A673 (cell line): ENCODE measurements at regions not wholly inside any gene's neighbourhood (a gene's known extent, or its start where the extent isn't known, plus 50 kb on each side); places are given as distances from the start of the nearest gene placed in this dataset.

Experiments used
- BruUV-seq: library from RNA; stranded (reverse); fragments of 400-500 nt; replicated peaks from 2 replicates; lab custom pipeline; 2021; lab: Mats Ljungman, UMichigan
- CTCF ChIA-PET: fragments of 300-600 bp; sonication (Branson Sonifier 250); formaldehyde crosslinking; loops from one replicate; lab custom pipeline; 2022; ENCODE audit warnings: antibody characterized with exemption; lab: Charles Lee
- POLR2A ChIA-PET: fragments of 300-600 bp; sonication (Branson Sonifier 250); formaldehyde crosslinking; loops from one replicate; lab custom pipeline; 2022; ENCODE audit warnings: antibody characterized with exemption; ENCODE audit not compliant: low non-redundant PET; lab: Charles Lee
- DNase-seq: peaks from one replicate; pipeline ENCODE4 v3.0.0-alpha.2; 2015; ENCODE audit warnings: low spot score
- H3K27ac ChIP-seq: fragments of 200-600 bp; sonication (generic); 2 replicates; pipeline ENCODE4 v1.5.1; 2016; ENCODE audit warnings: mixed run types, low read depth, mild to moderate bottlenecking, mixed read lengths, antibody characterized with exemption, low read length; ENCODE audit not compliant: poor library complexity, severe bottlenecking
- H3K27me3 ChIP-seq: fragments of 200-600 bp; sonication (generic); replicated peaks from 2 replicates; pipeline ENCODE4 v1.6.1; 2017; ENCODE audit warnings: mixed run types, low read depth, mild to moderate bottlenecking, mixed read lengths, antibody characterized with exemption, low read length; ENCODE audit not compliant: insufficient read depth, poor library complexity
- H3K36me3 ChIP-seq: fragments of 200-600 bp; sonication (generic); 2 replicates; pipeline ENCODE4 v1.6.1; 2016; ENCODE audit warnings: mixed run types, mild to moderate bottlenecking, mixed read lengths, antibody characterized with exemption, low read length; ENCODE audit not compliant: insufficient read depth, poor library complexity, severe bottlenecking
- H3K4me1 ChIP-seq: fragments of 200-600 bp; sonication (generic); 2 replicates; pipeline ENCODE4 v1.6.1; 2017; ENCODE audit warnings: mixed run types, mild to moderate bottlenecking, mixed read lengths, antibody characterized with exemption, low read length; ENCODE audit not compliant: insufficient read depth, poor library complexity, severe bottlenecking
- H3K4me3 ChIP-seq: fragments of 200-600 bp; sonication (generic); 2 replicates; pipeline ENCODE4 v1.5.1; 2016; ENCODE audit warnings: low read depth, mixed run types, mild to moderate bottlenecking, mixed read lengths, low read length; ENCODE audit not compliant: poor library complexity, severe bottlenecking
- H3K9me3 ChIP-seq: fragments of 200-600 bp; sonication (generic); 2 replicates; pipeline ENCODE4 v1.6.1; 2016; ENCODE audit warnings: mixed run types, low read depth, mild to moderate bottlenecking, mixed read lengths, antibody characterized with exemption, low read length; ENCODE audit not compliant: poor library complexity, severe bottlenecking
- CTCF ChIP-seq: fragments of 300-800, 200-600 bp; sonication (generic); conservative IDR thresholded peaks from 2 replicates; pipeline ENCODE4 v1.5.1; 2017; ENCODE audit warnings: low read depth, mild to moderate bottlenecking, antibody characterized with exemption, low read length, moderate library complexity, mixed read lengths
- EZH2 ChIP-seq: fragments of 200-600 bp; sonication (generic); IDR thresholded peaks from 2 replicates; pipeline ENCODE4 v1.6.1; 2017; ENCODE audit warnings: borderline replicate concordance, low read depth, mild to moderate bottlenecking, mixed read lengths, antibody characterized with exemption, low read length; ENCODE audit not compliant: poor library complexity, severe bottlenecking
- intact Hi-C: fragments of 100-400 bp; cut with micrococcal nuclease; formaldehyde crosslinking; loops from one replicate; pipeline ENCODE4 v1.10.0; 2022; ENCODE audit not compliant: unreplicated experiment

- TF ChIP-seq CTCF, result no peak
- TF ChIP-seq EZH2, result no peak
- CTCF ChIA-PET, result no interaction called here
- no TSS peak for BruUV-seq
- Histone ChIP-seq H3K9me3 (no peaks in the 10 kb centered on the region), H3K4me3 (no peak overlapping the region), H3K4me1 (no peaks in the 10 kb centered on the region), H3K27ac (no peak overlapping the region), H3K27me3 (no peaks in the 10 kb centered on the region), H3K36me3 (no peaks in the 10 kb centered on the region)
- intact Hi-C loops, result no loop called here
- DNase-seq, result no peak
- POLR2A ChIA-PET, result no interaction called here
Observed at GRCh38 chr7:125828153-125828700, 898.6 kb upstream of the POT1 start.

GRCh38 chr7:125823538-125823937 is 893.9 kb upstream of the POT1 start:
- Histone ChIP-seq H3K4me1 (no peaks in the 10 kb centered on the region), H3K9me3 (no peaks in the 10 kb centered on the region), H3K27me3 (no peaks in the 10 kb centered on the region), H3K4me3 (no peak overlapping the region), H3K36me3 (no peaks in the 10 kb centered on the region), H3K27ac (no peak overlapping the region)
- ChIA-PET CTCF (no interaction called here), POLR2A (no interaction called here)
- TF ChIP-seq EZH2 (no peak), CTCF (no peak)
- no TSS peak for BruUV-seq
- intact Hi-C loops, result no loop called here
- no peak for DNase-seq

GRCh38 chr7:125820495-125820894 is 890.9 kb upstream of the POT1 start:
- no peaks in the 10 kb centered on the region for H3K9me3 ChIP-seq
- BruUV-seq, result no TSS peak
- no peaks in the 10 kb centered on the region for H3K36me3 ChIP-seq
- H3K27me3 ChIP-seq, result no peaks in the 10 kb centered on the region
- CTCF ChIA-PET, result no interaction called here
- DNase-seq, result no peak
- H3K4me3 ChIP-seq, result no peak overlapping the region
- no peaks in the 10 kb centered on the region for H3K4me1 ChIP-seq
- no peak for TF ChIP-seq CTCF
- TF ChIP-seq EZH2, result no peak
- POLR2A ChIA-PET, result no interaction called here
- no peak overlapping the region for H3K27ac ChIP-seq
- intact Hi-C loops, result no loop called here
